Lower lobe of right lung (tissue), 2 donors: ENCODE measurements at regions not wholly inside any gene's neighbourhood (a gene's known extent, or its start where the extent isn't known, plus 50 kb on each side); places are given as distances from the start of the nearest gene placed in this dataset.

ENCODE experiments used
- ATAC-seq, 2 donors: fragments of 200-7000 bp; cut with Tn5 transposase; one replicate each; pipeline ENCODE4 v1.9.1; 2020 to 2022; ENCODE audit warnings: mild to moderate bottlenecking in 2 of 2, moderate library complexity in 2 of 2
- DNase-seq: peaks from one replicate; pipeline ENCODE4 v3.0.0-alpha.2; 2020
- H3K27ac ChIP-seq: fragments of 200-600 bp; one replicate; pipeline ENCODE4 v1.8.0; 2022
- H3K27me3 ChIP-seq: fragments of 200-600 bp; one replicate; pipeline ENCODE4 v1.8.0; 2022; ENCODE audit warnings: low read depth
- H3K36me3 ChIP-seq: fragments of 200-600 bp; one replicate; pipeline ENCODE4 v1.8.0; 2022; ENCODE audit warnings: mild to moderate bottlenecking
- H3K4me1 ChIP-seq: fragments of 200-600 bp; one replicate; pipeline ENCODE4 v1.8.0; 2022
- H3K4me3 ChIP-seq: fragments of 200-600 bp; one replicate; pipeline ENCODE4 v1.8.0; 2022; ENCODE audit warnings: mild to moderate bottlenecking
- H3K9me3 ChIP-seq: fragments of 200-600 bp; one replicate; pipeline ENCODE4 v1.8.0; 2022
- CTCF ChIP-seq: fragments of 200-600 bp; IDR thresholded peaks from one replicate; pipeline ENCODE4 v1.8.0; 2022; ENCODE audit warnings: antibody characterized with exemption, mild to moderate bottlenecking
- intact Hi-C: fragments of 100-400 bp; cut with DNase I; formaldehyde crosslinking; loops from one replicate; pipeline ENCODE4 v1.11.0; 2022
- donor health status: DM: no; HTN: yes; CAD: no; lungs with severe emphysema.

- Histone ChIP-seq H3K4me1 (no peaks in the 10 kb centered on the region), H3K4me3 (no peak overlapping the region), H3K27ac (no peak overlapping the region), H3K9me3 (no peaks in the 10 kb centered on the region), H3K36me3 (no peaks in the 10 kb centered on the region), H3K27me3 (no peaks in the 10 kb centered on the region)
- DNase-seq (no peak), ATAC-seq (no peak)
- intact Hi-C loops = no loop called here
- TF ChIP-seq CTCF = no peak
These were observed 373.3 kb upstream of the DIAPH2 start for GRCh38 chrX:96311366-96311765.

- intact Hi-C loops = no loop called here
- Histone ChIP-seq H3K36me3 (no peaks in the 10 kb centered on the region), H3K27ac (no peak overlapping the region), H3K27me3 (no peaks in the 10 kb centered on the region), H3K4me3 (no peak overlapping the region), H3K9me3 (no peaks in the 10 kb centered on the region), H3K4me1 (no peaks in the 10 kb centered on the region)
- TF ChIP-seq CTCF = no peak
- no peak for DNase-seq
- no peak for ATAC-seq
These were observed 369.7 kb upstream of the DIAPH2 start for GRCh38 chrX:96314985-96315384.

- TF ChIP-seq CTCF = no peak
- no peak overlapping the region for H3K27ac ChIP-seq
- no peak for DNase-seq
- no peaks in the 10 kb centered on the region for H3K4me1 ChIP-seq
- intact Hi-C loops = no loop called here
- H3K36me3 ChIP-seq = no peaks in the 10 kb centered on the region
- ATAC-seq = no peak
- no peaks in the 10 kb centered on the region for H3K9me3 ChIP-seq
- H3K4me3 ChIP-seq = no peak overlapping the region
- no peaks in the 10 kb centered on the region for H3K27me3 ChIP-seq
These were observed 322.8 kb upstream of the DIAPH2 start for GRCh38 chrX:96361844-96362243.

- ATAC-seq = peak in 1 of 2 donors; percentile 78
- H3K27ac ChIP-seq = no peak overlapping the region
- peak; percentile 64 for TF ChIP-seq CTCF
- intact Hi-C loops = no loop called here
- no peaks in the 10 kb centered on the region for H3K4me1 ChIP-seq
- H3K36me3 ChIP-seq = no peaks in the 10 kb centered on the region
- no peak for DNase-seq
- no peaks in the 10 kb centered on the region for H3K9me3 ChIP-seq
- no peaks in the 10 kb centered on the region for H3K27me3 ChIP-seq
- no peak overlapping the region for H3K4me3 ChIP-seq
These were observed 312.2 kb upstream of the DIAPH2 start for GRCh38 chrX:96372313-96373046.

- H3K36me3 ChIP-seq = no peaks in the 10 kb centered on the region
- TF ChIP-seq CTCF = no peak
- H3K9me3 ChIP-seq = no peaks in the 10 kb centered on the region
- no peaks in the 10 kb centered on the region for H3K27me3 ChIP-seq
- H3K4me1 ChIP-seq = no peaks in the 10 kb centered on the region
- H3K27ac ChIP-seq = no peak overlapping the region
- no peak overlapping the region for H3K4me3 ChIP-seq
- no peak for DNase-seq
- ATAC-seq = no peak
- intact Hi-C loops = no loop called here
These were observed 311.6 kb upstream of the DIAPH2 start for GRCh38 chrX:96373047-96373355.

GRCh38 chrX:96376266-96376665, 308.4 kb upstream of the DIAPH2 start:
- Histone ChIP-seq H3K4me1 (no peaks in the 10 kb centered on the region), H3K27me3 (no peaks in the 10 kb centered on the region), H3K36me3 (no peaks in the 10 kb centered on the region), H3K4me3 (no peak overlapping the region), H3K27ac (no peak overlapping the region), H3K9me3 (no peaks in the 10 kb centered on the region)
- intact Hi-C loops = no loop called here
- DNase-seq (no peak), ATAC-seq (no peak)
- TF ChIP-seq CTCF = no peak
